ENCODE measurements at regions not wholly inside any gene's neighbourhood (a gene's known extent, or its start where the extent isn't known, plus 50 kb on each side); places are given as distances from the start of the nearest gene placed in this dataset.

DNA sequence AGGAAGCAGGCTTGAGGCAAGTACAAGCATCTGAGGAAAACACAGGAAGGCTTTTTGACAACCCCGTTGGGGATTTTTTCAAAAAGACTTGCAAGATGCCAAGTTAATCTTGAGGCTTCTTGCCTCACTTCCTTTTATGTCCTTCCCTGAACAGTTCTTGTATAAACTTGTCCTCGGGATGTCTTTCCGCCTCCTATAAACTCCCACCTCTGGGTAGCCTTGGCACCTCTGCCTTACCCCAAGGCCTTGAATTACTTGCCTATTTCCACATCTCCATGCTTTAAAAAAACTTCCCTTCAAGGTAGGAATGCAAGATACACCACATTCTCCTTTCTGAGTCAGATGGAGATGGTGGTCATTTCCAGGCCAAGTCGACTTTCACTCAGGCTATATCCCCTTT lies 106.4 kb upstream of the RBBP8 start (continued):
- TF ChIP-seq ZNF592 (IDR thresholded peaks at IDR 0.05) (no peak), REST (IDR thresholded peaks at IDR 0.05; ENCODE audit: low read depth, low read length) (no peak), SUZ12 (IDR thresholded peaks at IDR 0.05; ENCODE audit: unreplicated experiment) (no peak)
- TF ChIP-seq, protein P1, sequence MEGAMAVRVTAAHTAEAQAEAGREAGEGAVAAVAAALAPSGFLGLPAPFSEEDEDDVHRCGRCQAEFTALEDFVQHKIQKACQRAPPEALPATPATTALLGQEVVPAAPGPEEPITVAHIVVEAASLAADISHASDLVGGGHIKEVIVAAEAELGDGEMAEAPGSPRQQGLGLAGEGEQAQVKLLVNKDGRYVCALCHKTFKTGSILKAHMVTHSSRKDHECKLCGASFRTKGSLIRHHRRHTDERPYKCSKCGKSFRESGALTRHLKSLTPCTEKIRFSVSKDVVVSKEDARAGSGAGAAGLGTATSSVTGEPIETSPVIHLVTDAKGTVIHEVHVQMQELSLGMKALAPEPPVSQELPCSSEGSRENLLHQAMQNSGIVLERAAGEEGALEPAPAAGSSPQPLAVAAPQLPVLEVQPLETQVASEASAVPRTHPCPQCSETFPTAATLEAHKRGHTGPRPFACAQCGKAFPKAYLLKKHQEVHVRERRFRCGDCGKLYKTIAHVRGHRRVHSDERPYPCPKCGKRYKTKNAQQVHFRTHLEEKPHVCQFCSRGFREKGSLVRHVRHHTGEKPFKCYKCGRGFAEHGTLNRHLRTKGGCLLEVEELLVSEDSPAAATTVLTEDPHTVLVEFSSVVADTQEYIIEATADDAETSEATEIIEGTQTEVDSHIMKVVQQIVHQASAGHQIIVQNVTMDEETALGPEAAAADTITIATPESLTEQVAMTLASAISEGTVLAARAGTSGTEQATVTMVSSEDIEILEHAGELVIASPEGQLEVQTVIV (IDR thresholded peaks at IDR 0.05; ENCODE audit: borderline replicate concordance, partially characterized antibody): no peak

Measured in GM12878 (cell line).